GM13977 (cell line): ENCODE measurements at regions not wholly inside any gene's neighbourhood (a gene's known extent, or its start where the extent isn't known, plus 50 kb on each side); places are given as distances from the start of the nearest gene placed in this dataset.

Source experiments
- DNase-seq: peaks from one replicate; pipeline ENCODE4 v3.0.0; 2012; ENCODE audit warnings: low spot score
- CTCF ChIP-seq: IDR thresholded peaks from 2 replicates; pipeline ENCODE4 v1.5.1; 2012; ENCODE audit warnings: mild to moderate bottlenecking, control low read depth; ENCODE audit not compliant: insufficient read depth; ENCODE audit errors: extremely low read depth, missing control alignments
- in situ Hi-C: fragments of 300-500 bp; cut with MboI; formaldehyde crosslinking; loops from one replicate; pipeline ENCODE4 v1.12.0; 2022; ENCODE audit warnings: low sequenced_read_pairs, low pct_unique_long_range_greater_than_20kb, mixed read lengths, inconsistent platforms; ENCODE audit not compliant: unreplicated experiment

DNA sequence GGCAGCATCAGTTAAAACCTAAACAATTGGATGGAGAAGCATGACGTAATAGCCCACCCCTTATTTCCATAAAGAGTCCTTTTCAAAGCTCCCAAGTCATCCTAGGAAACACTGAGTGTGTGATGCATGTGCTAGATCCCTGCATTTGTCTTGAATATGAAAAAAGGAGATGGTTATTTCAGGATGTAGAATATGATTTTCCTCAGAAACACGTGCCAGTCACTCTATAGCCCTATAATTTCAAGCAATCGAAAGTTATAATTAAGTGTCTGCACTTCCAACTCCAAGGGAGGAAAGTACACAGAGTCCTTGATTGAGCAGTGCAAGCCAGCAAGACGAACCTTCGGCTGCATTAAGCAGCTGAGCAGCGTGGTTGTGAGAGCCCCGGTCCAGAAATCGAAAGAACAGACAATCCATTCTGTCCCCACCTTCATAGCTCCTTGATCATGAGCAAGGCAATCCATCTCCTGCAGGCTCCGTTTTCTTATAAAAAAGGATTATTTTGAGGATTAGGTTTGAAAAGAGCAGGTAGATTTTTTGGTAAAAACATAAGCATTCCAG is 287.7 kb downstream of the FBXO15 start:
- no peak for TF ChIP-seq CTCF
- in situ Hi-C loops, result no loop called here
- DNase-seq, result no peak

- in situ Hi-C loops, result no loop called here
- TF ChIP-seq CTCF, result no peak
- DNase-seq, result no peak
Measured at GRCh38 chr18:73852789-73853549, 294.7 kb downstream of the FBXO15 start.

DNA sequence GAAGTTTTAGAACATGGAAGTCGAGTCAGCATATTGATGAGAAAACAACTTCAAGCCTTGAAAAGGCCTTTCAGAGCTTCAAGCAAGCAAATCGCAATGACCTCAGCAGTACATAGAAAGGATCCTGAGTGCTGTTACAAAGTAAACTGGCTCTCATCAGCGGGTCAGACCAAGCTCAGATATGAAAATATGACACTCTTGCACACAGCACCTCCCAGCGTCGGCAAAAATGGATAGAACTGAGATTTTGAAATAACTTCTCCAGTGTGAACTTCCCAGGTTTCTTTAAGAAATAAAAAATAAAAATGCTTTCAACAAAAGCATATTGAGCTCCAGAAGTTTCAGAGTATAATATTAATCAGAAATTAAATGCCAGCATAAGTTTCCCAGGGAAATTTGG is 296.9 kb downstream of the FBXO15 start:
- DNase-seq, result no peak
- no peak for TF ChIP-seq CTCF
- in situ Hi-C loops, result no loop called here

DNA sequence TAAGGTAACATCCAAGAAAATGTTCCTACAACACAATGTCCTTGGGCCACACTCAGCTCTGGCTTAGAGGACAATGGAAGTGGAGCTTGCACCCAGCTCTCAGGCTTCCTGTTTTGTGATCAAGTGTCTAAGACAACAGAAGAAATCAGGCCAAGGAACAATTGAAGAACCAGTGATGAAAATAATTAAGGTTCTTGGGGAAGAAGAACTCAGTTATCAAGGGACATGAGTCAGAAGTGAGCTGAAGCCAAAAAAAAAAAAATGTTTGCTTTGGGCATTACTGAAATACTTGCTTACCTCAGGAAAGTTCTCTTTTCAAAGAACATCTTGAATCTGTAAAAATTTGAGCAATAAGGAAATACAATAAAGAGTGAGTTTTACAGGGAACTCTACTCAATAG is 299.0 kb downstream of the FBXO15 start:
- in situ Hi-C loops, result loop anchor here (25.0 kb wide), 1 partner anchor 1086 kb away; no protein-coding TSS in a partner anchor
- TF ChIP-seq CTCF, result no peak
- DNase-seq, result no peak

GRCh38 chr18:73843455-73843854 is 304.2 kb downstream of the FBXO15 start:
- DNase-seq, result no peak
- TF ChIP-seq CTCF, result no peak
- in situ Hi-C loops, result loop anchor here (25.0 kb wide), 1 partner anchor 1081 kb away; no protein-coding TSS in a partner anchor

GRCh38 chr18:73842795-73843394 is 304.7 kb downstream of the FBXO15 start:
- in situ Hi-C loops, result loop anchor here (25.0 kb wide), 1 partner anchor 1081 kb away; no protein-coding TSS in a partner anchor
- DNase-seq, result peak; percentile 56

More at GRCh38 chr18:73842795-73843394, 304.7 kb downstream of the FBXO15 start:
- peak; percentile 92 for TF ChIP-seq CTCF
